ENCODE measurements at regions not wholly inside any gene's neighbourhood (a gene's known extent, or its start where the extent isn't known, plus 50 kb on each side); places are given as distances from the start of the nearest gene placed in this dataset.
A peak's percentile ranks its signal among the peaks of the same experiment; 100 is the strongest.

DNA sequence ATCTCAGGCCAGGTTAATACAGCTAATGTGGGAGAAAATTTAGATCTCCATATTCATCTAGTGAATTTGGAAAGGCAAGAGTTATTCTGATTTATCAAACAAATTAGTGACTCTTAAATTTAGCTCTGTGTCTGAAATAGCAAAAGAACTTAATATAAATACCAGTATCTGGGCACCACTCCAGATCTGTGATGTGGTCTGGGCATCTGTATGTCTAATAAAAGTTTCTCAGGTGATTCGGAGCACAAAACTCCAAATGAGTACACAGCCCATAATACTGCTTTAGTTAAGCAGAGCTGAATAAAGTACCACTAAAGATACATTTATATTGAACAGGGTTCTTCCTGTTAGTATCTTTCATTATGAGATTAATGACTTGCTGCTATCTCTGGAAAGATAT lies 261.4 kb downstream of the BAMBI start:
- intact Hi-C loops (cut with DNase I) = no loop called here
- no peak for DNase-seq

- DNase-seq = peak in 19 of 42 donors; percentile 12 to 64 (median 25)
- intact Hi-C loops (cut with DNase I) = no loop called here
Measured at GRCh38 chr10:28939281-28940157, 262.2 kb downstream of the BAMBI start.

DNA sequence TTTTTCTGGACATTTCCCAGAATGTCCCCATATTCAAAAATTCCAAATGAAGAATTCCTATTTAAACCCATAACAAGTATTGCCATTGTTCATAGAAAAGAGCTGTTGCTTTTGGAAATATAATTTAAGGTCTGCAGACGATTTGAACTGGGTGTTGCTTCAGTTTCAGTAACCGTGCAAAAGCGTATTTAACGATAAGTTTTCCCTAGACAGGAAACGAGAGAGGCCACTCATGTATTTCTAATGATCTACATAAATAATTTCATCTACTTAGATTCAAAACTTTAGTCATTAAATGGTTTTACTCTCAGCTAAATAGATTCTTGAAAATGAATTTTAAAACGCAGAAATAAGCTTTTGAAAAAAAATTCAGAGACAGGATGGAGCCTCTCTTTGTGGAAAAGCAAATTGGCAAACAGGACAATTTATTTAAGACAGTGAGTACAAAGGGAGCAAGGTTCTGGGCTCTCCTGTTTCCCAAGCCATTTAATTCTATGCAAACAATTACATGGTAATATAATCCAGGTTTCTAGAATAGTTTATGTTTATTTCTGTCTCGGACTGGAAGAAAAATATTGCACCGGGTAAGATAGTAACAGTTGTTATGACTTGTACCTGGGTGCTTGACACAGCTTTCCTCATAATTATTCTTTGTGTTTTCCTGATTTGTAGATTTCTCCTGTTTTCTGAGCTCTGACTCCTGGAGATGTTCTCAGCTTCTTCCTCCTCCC lies 263.0 kb downstream of the BAMBI start:
- intact Hi-C loops (cut with DNase I) = no loop called here
- no peak for DNase-seq

GRCh38 chr10:28942012-28942411 lies 264.7 kb downstream of the BAMBI start:
- intact Hi-C loops (cut with DNase I) = no loop called here

GRCh38 chr10:28945959-28946358 lies 268.6 kb downstream of the BAMBI start:
- intact Hi-C loops (cut with DNase I) = no loop called here

More at GRCh38 chr10:28942012-28942411, 264.7 kb downstream of the BAMBI start:
- no peak for DNase-seq

GRCh38 chr10:28946479-28946878 lies 269.2 kb downstream of the BAMBI start:
- intact Hi-C loops (cut with DNase I) = no loop called here
- no peak for DNase-seq

More at GRCh38 chr10:28945959-28946358, 268.6 kb downstream of the BAMBI start:
- no peak for DNase-seq

DNA sequence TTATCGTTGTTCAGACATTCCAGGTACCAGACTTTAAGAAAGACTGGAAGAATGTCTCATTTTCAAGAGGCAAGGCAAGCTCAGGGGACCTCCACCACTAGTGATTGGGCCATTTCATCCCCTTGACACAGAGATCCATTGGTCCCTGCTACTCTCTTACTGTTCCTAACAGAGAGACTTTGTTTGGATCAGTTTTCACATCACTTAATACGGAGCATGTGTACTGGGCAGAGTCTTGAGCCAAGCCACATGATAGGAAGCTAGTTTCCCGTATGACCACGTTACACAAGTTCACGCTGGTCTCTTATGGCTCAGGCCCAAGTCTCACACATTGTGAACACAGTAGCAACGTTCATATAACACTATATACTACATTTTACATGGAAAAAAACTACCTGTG lies 269.9 kb downstream of the BAMBI start:
- DNase-seq = no peak
- intact Hi-C loops (cut with DNase I) = no loop called here

GRCh38 chr10:28948046-28948445 lies 270.7 kb downstream of the BAMBI start:
- intact Hi-C loops (cut with DNase I) = no loop called here
- DNase-seq = no peak

DNA sequence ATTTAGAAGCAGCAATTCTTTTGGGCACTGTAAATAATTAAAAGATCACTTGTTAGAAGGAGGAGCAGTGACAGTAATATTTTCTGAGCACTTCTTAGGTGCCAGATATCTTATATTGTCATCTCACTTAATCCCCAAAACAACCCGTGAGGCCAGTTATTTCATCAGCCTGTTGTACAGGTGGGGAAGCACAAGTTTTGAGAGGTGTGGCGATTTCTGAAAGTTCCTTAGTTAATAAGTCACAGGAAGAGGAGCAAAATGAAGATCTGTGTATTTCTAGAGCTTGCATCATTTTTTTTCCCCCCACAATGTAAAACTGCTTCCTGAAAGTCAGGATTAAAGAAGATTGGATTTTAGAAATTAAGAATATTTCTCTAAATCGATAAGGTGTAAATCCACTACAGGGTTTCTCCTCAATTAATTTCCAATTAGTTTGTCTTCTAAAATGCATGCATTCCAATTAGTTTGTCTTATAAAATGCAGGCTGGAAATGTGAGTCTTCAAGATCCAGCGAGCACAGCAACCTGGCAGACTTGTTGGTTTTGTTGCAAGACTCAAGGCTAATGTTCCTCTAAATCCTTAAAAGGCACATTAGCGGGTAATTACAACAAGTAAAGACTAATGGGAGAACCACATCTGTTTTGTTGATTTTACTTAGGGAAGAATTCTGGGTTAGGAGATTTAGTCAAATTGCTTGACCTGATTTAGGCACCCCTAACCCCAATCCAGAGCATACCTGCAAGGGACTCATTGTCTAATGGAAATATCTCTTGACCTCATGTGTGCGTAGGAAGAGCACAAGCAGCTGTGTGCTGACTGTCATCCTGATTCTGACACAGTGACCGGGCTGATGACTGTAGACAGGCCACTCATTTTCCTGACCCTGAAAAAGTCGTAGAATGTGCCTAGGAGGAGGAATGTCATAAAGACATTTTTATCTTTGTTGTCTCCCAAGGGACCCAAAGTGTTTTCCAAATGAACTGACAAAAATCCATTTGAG lies 272.0 kb downstream of the BAMBI start:
- DNase-seq = no peak

DNA sequence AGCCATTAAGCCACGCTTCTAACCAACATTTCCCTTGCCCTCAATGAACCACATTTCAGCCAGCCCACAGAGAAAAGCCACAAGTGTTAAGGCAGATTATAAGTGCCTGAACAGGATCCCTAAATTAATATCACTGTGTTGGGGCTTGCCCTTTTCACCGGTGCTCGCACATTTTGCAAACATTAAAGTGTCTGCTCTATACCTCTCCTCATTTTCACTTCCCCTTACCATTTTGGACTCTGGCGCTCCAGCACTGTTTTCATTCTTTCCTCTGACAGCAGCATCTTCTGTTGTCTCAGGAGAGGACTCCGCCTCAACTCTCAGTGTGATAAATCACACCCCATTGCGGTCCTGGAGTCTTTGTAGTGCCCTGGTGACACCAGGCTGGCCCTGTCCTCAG lies 274.2 kb downstream of the BAMBI start:
- intact Hi-C loops (cut with DNase I) = no loop called here

More for the DNA sequence above, 272.0 kb downstream of the BAMBI start:
- intact Hi-C loops (cut with DNase I) = no loop called here

GRCh38 chr10:28952523-28952922 lies 275.2 kb downstream of the BAMBI start:
- intact Hi-C loops (cut with DNase I) = no loop called here
- DNase-seq = no peak

More for the DNA sequence above, 274.2 kb downstream of the BAMBI start:
- no peak for DNase-seq

GRCh38 chr10:28954211-28954610 lies 276.9 kb downstream of the BAMBI start:
- intact Hi-C loops (cut with DNase I) = no loop called here
- DNase-seq = no peak

- intact Hi-C loops (cut with DNase I) = no loop called here
- no peak for DNase-seq
Measured at GRCh38 chr10:28958468-28958867, 281.1 kb downstream of the BAMBI start.

- intact Hi-C loops (cut with DNase I) = no loop called here
- DNase-seq = peak in 20 of 42 donors; percentile 8 to 63 (median 32)
Measured at GRCh38 chr10:28959850-28960501, 282.7 kb downstream of the BAMBI start.

DNA sequence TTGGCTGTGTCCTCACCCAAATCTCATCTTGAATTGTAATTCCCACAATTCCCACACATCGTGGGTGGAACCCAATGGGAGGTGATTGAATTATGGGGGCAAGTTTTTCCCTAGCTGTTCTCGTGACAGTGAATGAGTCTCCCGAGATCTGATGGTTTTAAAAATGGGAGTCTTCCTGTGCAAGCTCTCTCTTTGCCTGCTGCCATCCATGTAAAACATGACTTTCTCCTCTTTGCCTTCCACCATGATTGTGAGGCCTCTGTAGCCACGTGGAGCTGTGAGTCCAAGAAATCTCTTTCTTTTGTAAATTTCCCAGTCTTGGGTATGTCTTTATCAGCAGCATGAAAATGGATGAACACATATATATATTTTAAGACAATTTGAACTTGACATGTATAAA lies 285.4 kb downstream of the BAMBI start:
- intact Hi-C loops (cut with DNase I) = no loop called here
- DNase-seq = no peak

DNA sequence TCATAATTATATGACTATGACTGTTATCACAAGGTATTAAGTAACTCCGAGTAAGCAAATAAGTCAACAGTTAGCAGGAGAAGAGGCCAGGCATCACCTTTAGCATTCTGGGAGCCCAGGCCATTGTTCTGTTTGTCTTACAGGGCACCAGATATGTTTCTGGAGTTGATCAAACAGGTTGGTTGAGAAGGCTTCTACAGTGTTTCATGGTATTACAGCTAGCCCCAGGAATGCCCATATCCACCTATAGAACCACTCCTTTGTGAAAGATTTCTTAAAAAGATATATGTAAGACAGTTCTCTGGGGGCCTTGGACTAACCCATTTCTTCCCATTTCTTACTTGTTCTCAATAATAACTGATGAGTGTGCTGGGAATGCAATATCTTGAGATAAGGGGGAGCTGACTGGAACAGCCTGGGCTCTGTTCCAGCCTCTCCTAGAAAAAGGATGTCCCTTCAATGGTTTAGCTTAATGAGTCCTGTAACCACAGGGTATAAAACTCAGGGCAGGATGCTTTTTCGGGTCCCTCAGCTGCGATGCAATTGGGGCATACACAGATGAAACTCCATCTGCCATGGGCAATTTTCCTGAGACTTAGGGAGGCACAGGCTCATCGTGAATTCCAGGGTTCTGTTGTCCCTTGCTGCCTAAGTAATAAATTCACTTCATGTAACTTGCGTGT lies 286.4 kb downstream of the BAMBI start:
- intact Hi-C loops (cut with DNase I) = no loop called here
- DNase-seq = no peak

DNA sequence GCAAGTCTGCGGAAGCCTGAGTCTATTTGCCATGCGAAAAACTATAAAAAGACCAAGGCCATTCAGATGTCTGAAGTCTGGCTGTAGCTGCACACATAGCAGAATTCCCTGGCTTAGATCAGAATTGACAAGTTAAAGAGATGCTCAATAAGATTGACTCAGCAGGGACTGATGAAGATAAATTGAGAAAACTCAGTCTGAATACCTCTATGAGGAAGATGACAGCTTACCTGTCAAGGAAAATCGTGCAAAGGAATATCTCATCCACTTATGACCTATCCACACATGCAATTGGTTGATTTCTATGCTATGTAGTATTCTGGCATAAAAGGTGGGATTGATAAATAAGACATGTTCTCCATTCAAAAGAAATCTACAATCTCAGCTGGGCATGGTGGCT lies 288.6 kb downstream of the BAMBI start:
- intact Hi-C loops (cut with DNase I) = no loop called here
- no peak for DNase-seq

GRCh38 chr10:28967031-28967430 lies 289.7 kb downstream of the BAMBI start:
- intact Hi-C loops (cut with DNase I) = no loop called here

More at GRCh38 chr10:28967031-28967430, 289.7 kb downstream of the BAMBI start:
- DNase-seq = no peak
